NOMO-1 treated with DMSO at 0.1 percent for 48 hours (cell line): ENCODE measurements at regions not wholly inside any gene's neighbourhood (a gene's known extent, or its start where the extent isn't known, plus 50 kb on each side); places are given as distances from the start of the nearest gene placed in this dataset.

Source experiments
- DNase-seq: peaks from one replicate; lab custom pipeline; 2025; ENCODE audit not compliant: unreplicated experiment; lab: John Stamatoyannopoulos, UW

DNA sequence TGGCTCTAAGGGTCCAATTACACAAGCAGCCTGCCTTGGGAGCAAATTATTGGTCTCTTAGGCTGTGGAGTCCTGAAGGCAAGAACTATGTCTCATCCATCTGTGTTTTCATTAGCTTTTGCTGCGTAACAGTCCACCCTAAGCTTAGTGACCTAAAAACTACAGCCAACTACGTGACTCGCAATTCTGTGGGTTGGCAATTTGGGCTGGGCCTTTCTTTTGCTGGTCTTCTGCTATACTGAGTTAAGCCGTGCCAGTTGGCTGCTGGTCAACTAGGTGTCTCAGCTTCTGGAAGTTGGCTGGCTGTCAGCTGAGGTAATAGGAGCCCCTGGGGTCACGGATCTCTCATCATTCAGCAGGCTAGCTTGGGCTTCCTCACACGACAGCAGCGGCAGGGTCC lies 205.6 kb upstream of the S100G start:
- DNase-seq = no peak

DNA sequence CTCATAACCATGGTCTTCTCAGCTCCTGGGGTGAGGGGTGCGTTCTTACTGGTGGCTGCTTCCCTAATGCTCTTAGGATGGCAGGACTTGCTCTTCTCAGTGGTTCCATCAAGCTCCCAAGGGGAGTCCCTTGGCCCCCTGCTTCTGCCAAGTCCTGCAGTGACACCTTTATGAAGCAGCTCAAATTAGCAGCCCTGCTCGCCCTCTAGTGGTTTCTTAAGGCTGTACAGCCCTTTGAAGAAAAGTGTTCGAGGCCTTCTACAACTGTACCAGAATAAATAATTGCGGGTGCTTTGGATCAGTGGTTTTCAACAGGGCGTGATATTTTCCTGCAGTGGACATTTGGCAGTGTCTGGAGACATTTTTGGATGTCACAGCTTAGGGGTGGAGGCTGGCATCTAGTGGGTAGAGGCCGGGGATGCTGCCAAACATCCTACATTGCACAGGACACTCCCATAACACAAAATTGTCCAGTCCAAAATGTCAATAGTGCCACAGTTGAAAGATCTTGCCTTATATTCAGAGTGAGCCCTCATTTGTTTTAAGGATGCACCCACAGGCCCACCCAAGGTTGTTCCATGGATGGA lies 204.7 kb upstream of the S100G start:
- DNase-seq = peak; percentile 47

DNA sequence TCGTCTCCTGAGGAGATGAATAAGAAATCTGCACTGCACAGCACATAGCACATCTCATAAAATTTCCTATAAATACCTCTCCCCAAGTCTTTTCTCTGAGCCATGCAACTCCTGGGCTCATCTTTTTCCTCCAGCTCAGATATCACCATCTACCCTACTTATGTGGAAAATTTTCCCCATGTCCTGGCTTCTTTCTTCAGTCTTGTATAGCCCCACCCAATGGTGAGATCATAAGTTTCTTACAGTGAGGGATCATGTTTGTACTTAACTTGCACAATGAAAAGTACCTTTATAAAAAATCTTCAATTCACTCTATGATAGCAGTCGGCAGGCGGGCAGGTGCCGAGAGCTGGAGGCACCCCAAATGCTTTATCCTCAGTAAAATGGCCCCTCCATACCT lies 198.6 kb upstream of the S100G start:
- DNase-seq = no peak

DNA sequence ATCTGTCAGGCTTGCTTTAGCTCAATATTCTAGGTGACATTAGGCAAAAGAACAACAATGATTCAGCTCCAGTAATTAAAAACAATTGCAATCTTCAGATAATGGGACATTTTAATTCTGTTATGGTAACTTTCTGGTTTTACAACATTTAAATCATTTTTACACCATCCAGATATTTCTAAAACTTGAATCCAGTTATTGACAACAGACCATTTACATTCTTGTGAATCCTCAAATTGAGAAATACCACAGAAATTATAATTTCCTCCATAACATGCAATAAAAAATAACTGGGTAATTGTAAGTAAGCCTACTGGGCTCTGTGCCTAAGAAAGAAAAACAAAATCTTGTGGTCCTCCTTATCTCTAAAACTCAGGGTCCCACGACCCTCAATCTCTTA lies 195.0 kb upstream of the S100G start:
- no peak for DNase-seq

DNA sequence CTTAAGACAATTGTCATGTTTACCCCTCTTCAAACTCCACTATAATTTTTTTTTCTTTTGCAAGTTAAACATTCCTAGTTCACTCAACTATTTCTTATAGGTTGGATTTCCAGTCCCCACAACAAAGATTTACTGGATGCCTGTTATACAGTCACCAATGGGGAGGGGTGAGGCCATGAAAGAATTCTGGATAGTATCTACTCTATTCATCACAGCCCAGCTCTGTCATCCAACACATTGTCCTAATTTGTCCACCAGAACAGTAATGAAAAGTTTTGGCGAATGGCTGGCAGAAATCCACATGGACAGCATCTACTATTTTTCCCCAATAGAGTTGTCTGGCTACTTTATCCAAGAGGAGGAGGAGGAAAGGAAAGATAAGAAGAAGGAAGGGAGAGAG lies 192.7 kb upstream of the S100G start:
- no peak for DNase-seq

DNA sequence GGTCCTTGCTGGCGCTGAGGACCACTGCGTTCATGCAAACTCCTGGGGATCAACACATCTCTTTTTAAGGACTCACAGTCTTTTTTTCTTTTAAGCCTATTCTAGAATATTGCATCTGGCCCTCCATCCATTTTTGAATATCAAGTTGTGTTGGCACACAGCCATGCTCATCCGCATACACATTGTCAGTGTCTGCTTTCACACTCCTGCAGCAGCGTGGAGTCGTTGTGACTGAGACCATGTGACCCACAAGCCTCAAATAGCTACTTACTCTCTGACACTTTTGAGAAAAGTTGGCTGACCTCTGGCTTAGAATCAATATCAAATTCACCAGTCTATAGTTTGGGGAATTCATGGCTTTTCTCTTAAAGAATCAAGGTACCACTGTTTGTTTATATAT lies 191.8 kb upstream of the S100G start:
- DNase-seq = no peak

DNA sequence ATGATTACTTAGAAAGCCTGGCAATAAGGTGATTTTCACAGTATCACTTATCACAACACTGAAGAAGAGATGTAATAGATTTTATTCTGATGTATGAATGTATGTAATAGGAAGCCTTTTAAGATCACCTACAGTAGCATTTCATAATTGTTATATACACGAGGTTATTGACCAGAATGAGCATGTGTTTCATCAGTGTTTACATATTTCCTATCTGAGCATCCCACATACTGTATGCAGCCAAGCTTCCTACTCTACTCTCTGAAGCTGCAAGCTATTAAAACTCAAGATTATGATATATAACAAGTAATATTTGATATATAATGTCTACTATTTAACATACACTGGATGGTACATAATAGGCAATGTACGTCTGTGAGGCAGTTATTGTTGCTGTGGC lies 190.9 kb upstream of the S100G start:
- DNase-seq = no peak

DNA sequence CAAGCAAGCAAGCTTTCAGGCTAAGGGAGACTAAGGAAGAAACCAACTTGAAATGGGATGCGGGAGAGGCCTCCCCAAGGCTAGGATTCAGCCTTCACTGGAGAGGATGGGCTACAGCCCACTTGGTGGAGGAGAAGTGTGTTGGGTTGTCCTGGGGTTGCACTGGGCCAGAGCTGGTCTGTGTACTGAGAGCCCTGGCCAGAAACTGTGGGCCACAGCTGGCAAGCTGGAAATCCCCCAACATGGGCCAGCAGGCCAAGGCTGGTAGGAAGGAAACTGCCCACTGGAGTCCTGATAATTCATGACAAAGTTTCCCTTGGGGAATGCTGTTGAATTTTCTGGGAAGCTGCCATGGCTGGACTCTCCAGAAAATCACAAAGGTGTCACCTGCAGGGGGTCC lies 188.0 kb upstream of the S100G start:
- DNase-seq = no peak

DNA sequence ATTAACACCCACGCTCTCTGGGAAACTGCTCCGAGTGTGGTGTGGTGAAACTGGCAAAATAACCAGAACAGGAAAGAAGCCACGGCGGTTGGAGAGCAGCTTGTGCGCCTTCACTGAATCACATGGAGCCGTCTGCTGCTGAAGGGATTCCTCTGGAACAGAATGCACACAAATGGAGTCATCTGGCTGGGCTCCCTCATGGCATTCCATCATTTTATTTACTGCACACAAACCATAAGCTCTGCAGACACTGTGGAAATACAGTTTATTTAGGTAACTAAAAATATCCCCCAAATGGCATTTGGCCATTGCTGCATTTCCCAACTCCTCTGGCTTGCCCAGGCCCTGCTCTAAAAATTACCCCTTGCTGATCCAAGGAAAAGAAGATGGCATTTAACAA lies 187.0 kb upstream of the S100G start:
- DNase-seq = no peak

DNA sequence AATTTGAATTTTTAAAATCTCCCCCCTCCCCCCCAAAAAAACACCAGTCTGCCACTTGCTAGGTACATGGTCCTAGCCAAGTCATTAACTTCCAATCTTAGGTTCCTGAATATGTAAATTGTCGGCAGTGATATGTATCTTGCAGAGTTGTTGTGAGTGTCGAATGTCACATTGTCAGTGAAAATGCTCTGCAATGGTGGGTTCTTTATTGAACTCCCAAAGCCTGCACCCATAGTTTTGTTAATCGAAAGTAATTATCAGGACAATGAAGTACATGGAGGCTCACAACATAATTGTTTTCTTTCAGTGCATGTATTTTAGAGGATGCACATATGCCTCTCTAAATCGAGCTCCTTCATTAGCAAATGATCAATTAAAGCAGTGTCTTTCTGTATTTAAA lies 185.6 kb upstream of the S100G start:
- no peak for DNase-seq

DNA sequence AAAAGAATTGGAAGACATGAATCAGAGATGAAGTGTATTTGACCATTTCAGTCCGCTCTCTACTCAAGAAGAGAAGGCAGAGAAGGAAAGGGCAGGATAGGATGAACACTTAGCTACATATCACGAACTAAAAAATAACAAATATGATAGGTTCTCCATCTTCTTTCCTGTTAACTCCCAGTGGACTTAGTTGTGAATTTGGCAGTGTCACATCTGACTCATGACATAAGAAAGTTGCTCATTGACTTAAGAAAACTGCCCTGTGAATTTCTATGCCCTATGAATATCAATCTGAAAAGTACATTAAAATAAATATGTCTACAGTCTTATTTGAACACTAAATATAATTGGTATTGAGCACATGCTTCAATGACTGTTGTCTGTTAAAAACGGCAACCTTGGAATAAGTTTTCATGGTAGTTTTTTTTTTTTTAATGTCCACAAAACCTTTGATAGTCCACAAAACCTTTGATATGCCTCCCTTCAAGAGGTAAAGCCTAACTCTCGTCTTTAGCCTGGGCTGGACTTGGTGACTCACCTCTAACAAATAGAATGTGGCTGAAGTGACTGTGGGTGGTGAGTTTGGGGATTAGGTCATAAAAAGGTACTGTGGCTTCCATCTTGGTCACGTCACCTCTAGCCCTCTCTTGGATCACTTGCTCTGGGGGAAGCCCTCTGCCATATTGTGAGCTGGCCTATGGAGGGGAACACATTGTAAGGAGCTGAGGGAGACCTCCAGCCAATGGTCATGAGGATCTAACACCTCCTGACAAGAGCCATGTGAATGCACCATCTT lies 184.7 kb upstream of the S100G start:
- DNase-seq = no peak

DNA sequence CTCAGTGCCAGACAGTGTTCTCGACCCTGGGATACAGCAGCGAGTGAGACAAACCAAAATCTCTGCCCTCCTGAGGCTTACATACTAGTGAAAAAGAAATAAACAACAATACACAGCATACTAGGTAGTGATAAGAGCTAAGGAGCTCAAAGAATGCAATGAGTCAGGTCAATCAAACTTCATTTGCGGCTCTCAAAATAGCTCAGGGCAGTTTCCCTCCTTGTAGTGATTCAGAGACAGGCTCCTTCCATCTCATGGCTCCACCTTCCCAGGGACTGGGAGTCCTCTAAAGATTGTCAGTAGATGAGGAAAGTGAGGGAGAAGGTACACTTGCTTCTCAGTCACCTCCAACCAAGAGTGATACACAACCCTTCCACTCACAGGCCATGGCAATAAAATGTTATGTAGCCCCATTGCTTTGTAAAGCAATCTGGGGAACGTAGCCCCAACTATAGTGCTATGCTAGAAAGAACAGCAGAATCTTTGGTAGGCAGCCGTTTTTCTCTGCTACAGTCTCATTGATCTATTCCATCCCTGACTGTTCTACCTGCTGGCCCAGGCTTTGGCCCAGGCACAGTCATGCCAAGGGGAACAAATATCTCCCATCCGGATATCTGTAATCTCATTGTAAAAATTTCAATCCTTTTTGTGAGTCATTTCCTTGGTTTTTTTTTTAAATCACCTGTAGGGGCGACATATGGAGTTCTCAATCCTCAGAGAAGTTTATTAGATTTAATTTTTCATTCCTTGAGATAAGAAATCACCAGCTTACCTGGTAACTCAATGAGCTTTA lies 183.1 kb upstream of the S100G start:
- DNase-seq = no peak

DNA sequence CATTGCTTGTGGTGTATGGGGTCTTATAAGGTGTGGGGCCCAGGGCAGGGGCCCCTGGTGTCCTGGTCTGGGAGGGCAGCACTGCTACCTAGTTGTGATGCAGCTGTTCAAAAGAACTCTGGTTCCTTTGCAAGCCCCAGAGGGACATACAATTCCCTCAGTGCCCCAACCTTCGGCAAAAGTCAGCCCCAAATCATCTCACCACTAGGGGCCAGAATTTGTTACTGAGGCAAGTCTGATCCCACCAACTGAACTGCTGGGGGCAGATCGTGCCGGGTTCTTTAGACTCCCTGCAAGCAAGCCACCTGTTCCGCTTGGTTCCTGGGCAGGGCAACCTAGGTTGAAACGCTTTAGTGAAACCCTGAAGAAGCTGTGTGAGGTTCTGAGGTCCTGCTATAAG lies 180.1 kb upstream of the S100G start:
- DNase-seq = peak; percentile 33

DNA sequence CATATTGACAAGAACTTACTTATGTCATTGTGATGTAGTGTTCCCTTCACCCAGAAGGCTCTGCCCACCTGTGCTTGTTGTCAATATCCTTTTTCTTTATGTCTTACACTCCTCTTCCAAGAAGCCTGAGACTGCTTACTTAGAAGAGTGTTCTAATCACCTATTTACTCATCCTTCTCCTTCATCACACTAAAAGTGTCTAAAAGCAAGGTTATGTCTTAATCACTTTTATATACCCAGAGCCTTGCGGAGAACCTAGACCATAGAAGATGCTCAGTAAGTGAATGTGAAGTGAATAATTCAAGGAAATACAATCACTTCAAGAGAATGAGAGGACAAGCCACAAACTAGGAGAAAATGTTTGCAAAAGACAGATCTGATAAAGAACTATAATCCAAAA lies 177.6 kb upstream of the S100G start:
- DNase-seq = no peak

DNA sequence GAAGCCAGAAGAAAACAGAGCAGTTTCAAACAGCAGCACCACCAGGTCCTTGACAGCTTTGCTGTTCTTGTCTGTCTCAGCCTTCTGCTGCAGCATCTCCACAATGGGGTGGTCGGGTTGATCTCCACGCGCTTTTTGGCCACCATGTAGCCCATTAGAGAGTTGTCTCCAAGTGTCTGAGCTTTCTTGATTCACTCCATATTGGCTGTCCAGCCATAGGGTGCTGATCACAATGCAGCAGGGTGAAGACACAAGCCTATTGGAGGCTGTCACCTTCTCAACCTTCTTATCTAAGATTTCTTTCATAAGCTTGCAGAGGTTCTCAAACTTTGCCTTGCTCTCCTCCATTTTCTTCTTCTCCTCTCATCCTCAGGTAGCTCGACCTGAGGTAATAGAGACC lies 175.4 kb upstream of the S100G start:
- DNase-seq = no peak

DNA sequence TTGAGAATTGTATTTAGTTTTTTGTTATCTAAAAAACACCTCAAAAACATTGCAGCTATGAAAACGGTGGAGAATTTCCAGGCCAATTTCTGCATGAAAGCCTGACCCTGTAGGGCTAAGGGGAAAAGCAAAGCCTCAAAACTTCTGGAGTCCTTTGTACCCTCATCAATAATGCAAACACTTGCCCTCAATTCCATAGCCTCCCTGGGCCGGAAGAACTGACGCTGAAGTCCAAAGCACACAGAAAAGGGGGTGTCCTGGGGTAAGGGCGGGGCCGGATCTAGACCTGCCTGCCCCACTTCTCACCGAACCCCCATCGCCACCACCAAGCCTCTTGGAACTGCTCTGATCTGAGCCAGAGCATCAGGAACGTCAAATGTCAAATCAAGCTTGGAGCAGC lies 173.9 kb upstream of the S100G start:
- no peak for DNase-seq

DNA sequence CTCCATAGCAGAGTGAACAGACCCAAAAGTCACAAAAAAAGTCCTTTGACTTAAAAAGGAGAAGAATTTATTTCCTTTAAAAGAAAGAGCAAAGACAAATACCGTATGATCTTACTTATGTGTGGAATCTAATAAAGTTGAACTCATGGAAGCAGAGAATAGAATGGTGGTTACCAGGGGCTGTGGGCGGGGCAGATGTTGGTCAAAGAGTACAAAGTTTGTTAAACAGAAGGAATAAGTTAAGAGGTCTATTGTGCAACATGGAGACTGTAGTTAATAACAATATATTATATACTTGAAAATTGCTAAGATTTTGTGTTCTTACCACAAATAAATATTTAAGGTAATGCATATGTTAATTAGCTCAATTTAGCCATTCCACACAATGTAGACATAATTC lies 173.3 kb upstream of the S100G start:
- no peak for DNase-seq

DNA sequence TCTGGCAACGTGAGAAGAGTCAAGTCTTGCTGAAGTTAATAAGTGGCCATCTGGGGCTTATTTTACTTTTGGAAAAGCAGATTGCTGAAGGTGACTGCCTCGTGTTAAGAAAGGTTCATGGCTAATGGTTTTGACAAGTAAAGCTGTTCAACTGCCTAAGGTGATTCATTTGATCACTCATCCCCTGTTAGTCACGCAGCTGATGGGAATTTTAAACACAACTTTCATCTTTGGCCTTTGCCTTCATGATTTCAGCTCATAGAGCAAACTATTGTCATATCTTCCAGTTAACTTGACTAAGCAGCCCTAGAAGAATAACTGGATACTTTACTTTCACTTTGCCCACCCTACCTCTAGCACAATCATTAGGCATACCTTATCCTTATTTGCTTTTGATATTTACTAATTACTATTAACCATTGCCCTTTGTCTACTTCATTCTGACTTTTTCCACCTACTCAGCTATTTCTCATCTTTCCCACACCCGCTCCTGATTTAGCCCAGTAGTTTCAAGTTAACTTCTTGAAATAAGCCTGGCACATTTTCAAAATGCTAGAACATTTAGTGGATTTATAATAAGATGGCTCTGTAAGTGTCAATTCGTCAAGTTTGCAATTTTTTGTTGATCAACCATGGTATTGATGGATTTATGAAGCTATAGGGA lies 170.6 kb upstream of the S100G start:
- DNase-seq = no peak

DNA sequence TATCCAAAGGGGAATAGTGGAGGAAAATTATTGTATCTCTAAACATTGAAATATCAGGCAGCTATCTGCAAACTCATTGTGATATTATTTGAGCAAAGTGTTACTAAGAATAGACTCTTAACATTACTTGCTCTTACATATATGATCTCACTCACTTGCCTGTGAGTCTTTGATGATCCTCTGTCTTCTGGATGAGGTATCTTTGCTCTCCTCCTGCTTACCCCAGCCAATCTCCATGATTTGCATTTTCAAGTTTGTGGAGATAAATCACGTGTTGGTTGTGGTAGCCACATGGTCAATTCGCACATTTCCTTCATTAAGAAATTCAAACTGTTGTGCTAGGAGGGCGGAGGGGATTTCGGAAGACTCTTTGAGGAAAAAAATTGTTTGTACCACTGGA lies 169.9 kb upstream of the S100G start:
- no peak for DNase-seq

DNA sequence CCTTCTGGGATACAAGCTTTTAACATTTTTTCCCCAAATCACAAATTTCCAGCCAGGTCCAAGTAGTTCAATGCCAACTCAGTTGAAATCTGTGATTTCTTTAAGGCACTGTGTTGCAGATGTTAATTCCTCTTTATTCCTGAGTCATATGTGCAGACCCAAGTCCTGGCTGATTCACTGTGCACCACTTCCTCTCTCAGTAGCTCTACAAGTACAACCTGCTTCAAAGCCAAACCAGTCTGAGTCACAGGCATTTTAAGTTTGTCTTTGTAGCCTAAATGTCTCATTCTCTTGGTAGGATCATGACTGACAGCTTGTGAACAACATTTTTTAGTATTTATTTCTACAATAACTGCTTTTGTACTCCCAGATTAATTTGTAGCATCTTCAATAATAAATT lies 165.6 kb upstream of the S100G start:
- peak; percentile 98 for DNase-seq

DNA sequence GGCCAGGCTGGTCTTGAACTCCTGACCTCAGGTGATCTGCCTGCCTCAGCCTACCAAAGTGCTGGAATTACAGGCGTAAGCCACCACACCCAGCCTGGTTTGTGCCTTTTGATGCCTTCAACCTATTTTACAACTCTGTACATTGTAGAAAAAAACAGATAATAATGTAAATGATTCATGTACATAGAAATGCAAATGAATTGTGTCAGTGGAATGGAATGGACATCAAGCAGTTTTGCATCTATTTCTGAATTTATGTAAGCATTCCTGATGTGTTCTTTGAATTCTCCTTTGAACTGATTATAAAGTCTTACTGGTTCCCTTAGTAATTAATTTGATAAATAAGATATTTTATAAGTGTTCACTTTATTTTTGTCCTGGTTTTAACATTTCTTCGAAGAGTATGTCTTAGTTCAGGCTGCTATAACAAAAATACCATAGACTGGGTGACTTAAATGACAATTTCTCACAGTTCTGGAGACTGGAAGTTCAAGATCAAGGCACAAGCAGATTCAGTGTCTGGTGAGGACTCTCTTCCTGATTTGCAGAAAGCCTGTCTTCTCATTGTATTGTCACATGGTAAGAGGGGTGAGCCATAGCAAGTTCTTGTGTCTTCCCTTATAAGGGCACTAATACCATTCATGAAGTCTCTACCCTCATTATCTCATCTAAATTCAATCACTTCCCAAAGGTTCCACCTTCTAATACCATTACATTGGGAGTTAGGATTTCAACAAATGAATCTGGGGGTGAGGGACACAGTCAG lies 162.2 kb upstream of the S100G start:
- no peak for DNase-seq
